Upper lobe of left lung (tissue), 6 donors: ENCODE measurements at regions not wholly inside any gene's neighbourhood (a gene's known extent, or its start where the extent isn't known, plus 50 kb on each side); places are given as distances from the start of the nearest gene placed in this dataset.
"Not testable (repeated sequence)": the region's sequence is repeated elsewhere in the genome, so short reads cannot be mapped to it uniquely, and the experiment has no call there.

Source experiments
- ATAC-seq, 2 donors: fragments of 200-7000 bp; cut with Tn5 transposase; one replicate each; pipeline ENCODE4 v1.9.1; 2022; ENCODE audit warnings: mild to moderate bottlenecking in 2 of 2, moderate library complexity in 2 of 2; ENCODE audit not compliant: low FRiP score in 2 of 2
- DNase-seq, 2 donors: peaks; one replicate each; pipeline ENCODE4 v3.0.0-alpha.2; 2019 to 2020
- H3K27ac ChIP-seq, 4 donors: fragments of 200-600 bp; sonication (generic); one replicate each; pipeline ENCODE4 v1.5.1; 2016 to 2019
- H3K27me3 ChIP-seq, 4 donors: fragments of 200-600 bp; sonication (generic); one replicate each; pipeline ENCODE4 v1.5.1; 2017 to 2019
- H3K36me3 ChIP-seq, 4 donors: fragments of 200-600 bp; sonication (generic); one replicate each; pipeline ENCODE4 v1.5.1; 2016 to 2019
- H3K4me1 ChIP-seq, 4 donors: fragments of 200-600 bp; sonication (generic); one replicate each; pipeline ENCODE4 v1.5.1; 2018 to 2019
- H3K4me3 ChIP-seq, 4 donors: fragments of 200-600 bp; sonication (generic); one replicate each; pipeline ENCODE4 v1.5.1; 2017 to 2019; ENCODE audit warnings: mild to moderate bottlenecking in 2 of 4, moderate library complexity in 1 of 4
- H3K9me3 ChIP-seq, 4 donors: fragments of 200-600 bp; sonication (generic); one replicate each; pipeline ENCODE4 v1.5.1; 2018 to 2019
- WGBS, 2 donors: methylation state at CpG; one replicate each; pipeline ENCODE4 v1.1.5; 2017 to 2018; 5-methylcytosine and 5-hydroxymethylcytosine counted together
- donor health status: DM: no; HTN: no; CAD: no; lungs with moderate emphysema.
- donor health status: DM: no; HTN: yes; CAD: no; lungs with severe emphysema.

DNA sequence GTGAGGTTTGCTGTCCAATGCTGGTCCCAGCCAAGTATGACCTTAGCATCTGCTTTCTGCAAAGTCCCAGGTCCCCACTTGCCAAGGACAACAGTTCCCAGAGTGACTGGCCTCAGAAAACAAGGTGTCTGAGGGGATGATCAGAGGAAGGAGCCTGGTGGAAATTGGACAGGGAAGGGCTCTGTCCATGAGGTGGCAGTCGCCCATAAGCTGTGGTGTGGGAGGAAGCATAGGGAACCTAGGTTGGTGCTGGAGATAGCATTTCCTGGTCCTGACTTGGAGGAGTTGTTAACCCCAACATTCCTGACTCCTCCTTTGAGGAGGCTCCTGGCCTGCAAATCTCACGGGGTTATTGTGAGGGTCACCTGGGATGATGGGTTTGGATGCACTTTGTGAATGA, 77.8 kb downstream of the LIMS4 start:
- peak in 1 of 2 donors; percentile 58 for ATAC-seq
- H3K27ac ChIP-seq, H3K9me3 ChIP-seq, H3K4me3 ChIP-seq, H3K36me3 ChIP-seq, DNase-seq, H3K27me3 ChIP-seq, H3K4me1 ChIP-seq: not testable (repeated sequence)
- WGBS, 2 donors: no CpG with 5 or more reads among the region's 2 CpGs

DNA sequence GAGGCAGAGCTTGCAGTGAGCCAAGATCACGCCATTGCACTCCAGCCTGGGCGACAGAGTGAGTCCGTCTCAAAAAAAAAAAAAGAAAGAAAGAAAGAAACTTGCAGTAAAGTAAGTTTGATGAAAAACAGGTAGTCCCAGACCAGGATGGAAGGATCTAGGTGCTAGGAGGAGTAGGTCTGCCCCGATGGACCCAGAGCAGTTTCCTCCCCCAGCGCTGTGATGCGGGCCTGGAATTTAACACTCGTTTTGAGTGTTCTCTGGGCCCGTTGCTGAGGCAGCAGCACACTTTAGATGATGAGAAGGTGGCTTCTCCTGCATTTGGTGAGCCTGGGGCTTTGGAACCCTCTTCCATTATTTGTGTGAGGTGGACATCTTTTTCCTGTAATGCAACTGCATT, 80.2 kb downstream of the LIMS4 start:
- H3K36me3 ChIP-seq, H3K4me3 ChIP-seq, H3K4me1 ChIP-seq, H3K9me3 ChIP-seq, H3K27me3 ChIP-seq, ATAC-seq, DNase-seq, H3K27ac ChIP-seq: not testable (repeated sequence)
- WGBS, 2 donors: 84 to 89% methylated on average over 4 to 8 of the region's 8 CpGs

DNA sequence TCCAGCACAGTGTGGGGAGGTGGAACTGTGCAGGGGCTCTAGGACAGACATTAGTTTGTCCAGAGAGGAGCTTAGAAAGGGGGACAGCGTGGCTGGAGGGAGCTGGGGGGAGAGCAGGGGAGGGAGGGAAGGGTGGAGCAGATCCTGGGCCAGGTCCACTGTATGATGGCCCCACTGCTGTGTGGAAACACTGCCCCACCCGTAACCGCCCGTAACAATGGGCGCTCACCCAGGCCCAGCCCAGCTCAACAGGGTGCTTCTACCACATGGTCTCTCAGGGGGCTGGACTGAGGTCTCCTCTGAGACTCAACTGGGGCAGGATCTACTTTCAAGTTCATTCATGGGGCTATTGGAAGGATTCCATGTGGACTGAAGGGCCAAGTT, 81.6 kb downstream of the LIMS4 start:
- H3K27me3 ChIP-seq, H3K36me3 ChIP-seq, H3K4me3 ChIP-seq, H3K27ac ChIP-seq, H3K9me3 ChIP-seq, H3K4me1 ChIP-seq: not testable (repeated sequence)
- peak in 1 of 2 donors; percentile 11 for ATAC-seq
- no CpG with 5 or more reads among the region's 5 CpGs for WGBS, 2 donors
- peak in 1 of 2 donors; percentile 13 for DNase-seq

DNA sequence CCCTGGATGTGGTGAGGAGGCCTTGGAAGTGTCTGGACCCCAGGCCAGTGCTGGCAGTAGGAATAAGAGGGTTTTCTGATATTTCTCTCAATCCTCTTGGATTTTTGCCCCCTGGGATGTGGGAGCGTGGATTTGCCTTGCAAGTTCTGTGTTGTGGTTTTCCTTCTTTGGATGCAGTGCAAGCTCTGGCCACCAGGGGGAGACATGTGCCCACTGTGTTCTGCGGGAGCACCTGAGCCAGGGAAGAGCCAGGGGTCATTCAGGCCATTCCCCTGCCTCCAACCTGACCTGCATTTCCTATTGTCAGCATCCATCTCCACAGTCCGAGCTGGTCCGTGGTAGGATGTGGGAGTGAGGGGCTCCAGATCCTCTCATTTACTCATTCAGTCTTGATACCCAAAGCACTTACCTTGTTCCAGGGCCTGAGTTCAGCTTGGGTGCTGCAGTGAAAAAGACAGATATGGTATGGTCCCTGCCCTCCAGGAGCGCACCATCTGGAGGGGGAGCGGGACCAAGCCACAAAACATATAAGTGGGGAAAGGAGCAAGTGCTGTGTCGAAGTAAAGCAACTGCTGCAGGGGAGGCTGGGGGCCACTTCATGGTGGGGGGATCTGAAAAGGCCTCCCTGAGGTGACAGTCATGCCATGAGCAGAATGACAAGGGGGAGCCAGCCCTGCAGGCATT, 82.1 kb downstream of the LIMS4 start:
- H3K36me3 ChIP-seq, H3K4me3 ChIP-seq, H3K9me3 ChIP-seq, DNase-seq, H3K27me3 ChIP-seq, H3K27ac ChIP-seq, H3K4me1 ChIP-seq: not testable (repeated sequence)
- 76 to 92% methylated on average over 3 to 4 of the region's 7 CpGs for WGBS, 2 donors
- ATAC-seq: peak; percentile 47 to 72

DNA sequence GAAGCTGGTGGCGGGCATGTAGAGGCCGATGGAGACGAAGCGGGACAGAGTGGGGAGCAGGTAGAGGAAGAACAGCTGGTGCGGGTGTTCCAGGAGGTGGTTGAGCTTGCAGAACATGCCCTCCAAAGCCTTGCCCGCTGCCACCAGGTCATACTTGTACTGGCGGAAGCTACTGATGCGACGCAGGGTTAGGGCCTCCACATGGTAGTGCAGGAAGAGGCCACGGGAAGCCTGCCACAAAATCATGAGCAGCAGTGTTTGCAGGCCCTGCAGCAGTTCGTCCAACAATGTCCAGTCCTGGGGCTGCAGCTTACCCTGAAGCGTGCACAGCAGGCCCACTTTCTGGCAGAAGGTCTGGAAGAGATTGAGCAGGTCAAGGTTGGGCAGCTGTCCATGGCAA, 85.6 kb downstream of the LIMS4 start:
- not testable (repeated sequence) for H3K36me3 ChIP-seq, H3K9me3 ChIP-seq, H3K4me1 ChIP-seq, ATAC-seq, H3K27me3 ChIP-seq, H3K4me3 ChIP-seq, H3K27ac ChIP-seq
- DNase-seq: peak in 1 of 2 donors; percentile 15
- WGBS, 2 donors: 100% methylated on average over 3 of the region's 12 CpGs; no CpG with 5 or more reads in 1 of the 2 donors

DNA sequence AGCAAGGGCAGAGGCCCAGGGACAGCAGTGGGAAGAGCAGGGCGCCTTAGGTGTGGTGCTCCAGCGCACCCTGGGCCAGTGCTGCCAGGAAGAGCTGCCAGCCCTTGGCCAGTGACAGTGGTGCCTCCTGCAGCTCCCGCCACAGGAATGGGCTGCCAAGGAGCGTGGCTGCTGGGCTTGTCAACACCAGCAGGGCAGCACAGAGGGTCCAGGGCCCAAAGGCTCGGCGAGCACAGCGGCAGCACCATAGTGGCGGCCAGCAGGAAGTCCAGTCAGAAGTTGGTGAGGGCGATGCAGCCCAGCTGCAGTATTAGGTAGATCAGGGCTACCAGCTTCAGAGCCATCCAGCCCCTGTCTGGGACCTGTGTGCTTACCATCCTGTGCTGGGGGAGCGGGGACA, 86.1 kb downstream of the LIMS4 start:
- ATAC-seq, H3K9me3 ChIP-seq, H3K27me3 ChIP-seq, H3K4me3 ChIP-seq, H3K27ac ChIP-seq, H3K4me1 ChIP-seq, H3K36me3 ChIP-seq: not testable (repeated sequence)
- DNase-seq: peak in 1 of 2 donors; percentile 71
- 97% methylated on average over 6 of the region's 10 CpGs; no CpG with 5 or more reads in 1 of the 2 donors for WGBS, 2 donors

DNA sequence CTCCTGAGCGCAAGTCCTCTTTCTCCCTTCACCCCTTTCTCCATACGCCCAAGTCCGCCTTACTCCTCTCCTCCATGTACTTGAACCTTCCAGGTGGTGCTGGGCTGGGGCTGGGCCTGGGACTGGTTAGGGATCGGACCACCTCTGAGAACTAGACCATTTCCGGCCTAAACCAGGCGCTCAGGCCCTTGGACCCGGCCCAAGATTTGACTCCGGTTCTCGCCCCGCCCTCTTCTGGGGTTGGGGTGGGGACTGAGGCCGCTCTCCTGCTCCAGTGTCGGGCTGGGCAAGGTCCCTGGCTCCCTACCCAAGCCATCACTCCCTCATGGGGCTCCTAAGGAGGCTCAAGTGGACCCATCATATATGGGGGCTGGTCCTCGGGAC, 87.9 kb downstream of the LIMS4 start:
- not testable (repeated sequence) for H3K4me1 ChIP-seq, H3K27me3 ChIP-seq, DNase-seq, H3K4me3 ChIP-seq, H3K9me3 ChIP-seq, H3K36me3 ChIP-seq, H3K27ac ChIP-seq
- 60% methylated on average over 1 of the region's 13 CpGs; no CpG with 5 or more reads in 1 of the 2 donors for WGBS, 2 donors
- peak; percentile 74 to 80 for ATAC-seq

DNA sequence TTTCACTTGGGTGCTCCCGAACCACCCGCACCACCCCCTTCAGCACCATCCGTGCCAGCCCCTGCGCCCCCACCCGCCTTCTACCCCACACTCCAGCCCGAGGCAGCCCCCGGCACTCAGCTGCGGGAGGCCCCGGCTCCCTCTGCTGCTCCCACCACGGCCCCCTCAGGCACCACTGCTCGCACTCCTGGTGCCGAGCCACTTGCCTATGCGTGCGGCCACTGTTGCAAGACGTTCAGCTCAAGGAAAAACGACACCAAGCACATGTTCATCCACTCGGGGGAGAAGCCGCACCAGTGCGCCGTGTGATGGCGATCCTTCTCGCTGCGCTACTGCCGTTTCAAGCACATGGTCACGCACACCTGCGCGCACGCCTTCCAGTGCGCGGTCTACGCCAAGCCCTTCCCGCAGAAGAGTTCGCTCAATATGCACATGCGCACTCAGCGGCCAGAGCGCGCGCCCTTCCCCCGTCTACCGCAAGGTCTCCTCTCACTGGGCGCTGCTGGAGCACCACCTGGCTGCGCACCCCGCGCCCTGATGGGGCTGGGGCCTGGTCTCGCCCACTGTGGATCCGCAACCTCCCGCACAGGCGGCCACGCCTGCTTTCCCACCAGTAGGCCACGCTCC, 88.4 kb downstream of the LIMS4 start:
- not testable (repeated sequence) for H3K4me1 ChIP-seq, H3K9me3 ChIP-seq, H3K36me3 ChIP-seq, H3K27me3 ChIP-seq, H3K4me3 ChIP-seq, H3K27ac ChIP-seq, DNase-seq
- WGBS, 2 donors: no CpG with 5 or more reads among the region's 50 CpGs
- peak; percentile 80 to 91 for ATAC-seq

DNA sequence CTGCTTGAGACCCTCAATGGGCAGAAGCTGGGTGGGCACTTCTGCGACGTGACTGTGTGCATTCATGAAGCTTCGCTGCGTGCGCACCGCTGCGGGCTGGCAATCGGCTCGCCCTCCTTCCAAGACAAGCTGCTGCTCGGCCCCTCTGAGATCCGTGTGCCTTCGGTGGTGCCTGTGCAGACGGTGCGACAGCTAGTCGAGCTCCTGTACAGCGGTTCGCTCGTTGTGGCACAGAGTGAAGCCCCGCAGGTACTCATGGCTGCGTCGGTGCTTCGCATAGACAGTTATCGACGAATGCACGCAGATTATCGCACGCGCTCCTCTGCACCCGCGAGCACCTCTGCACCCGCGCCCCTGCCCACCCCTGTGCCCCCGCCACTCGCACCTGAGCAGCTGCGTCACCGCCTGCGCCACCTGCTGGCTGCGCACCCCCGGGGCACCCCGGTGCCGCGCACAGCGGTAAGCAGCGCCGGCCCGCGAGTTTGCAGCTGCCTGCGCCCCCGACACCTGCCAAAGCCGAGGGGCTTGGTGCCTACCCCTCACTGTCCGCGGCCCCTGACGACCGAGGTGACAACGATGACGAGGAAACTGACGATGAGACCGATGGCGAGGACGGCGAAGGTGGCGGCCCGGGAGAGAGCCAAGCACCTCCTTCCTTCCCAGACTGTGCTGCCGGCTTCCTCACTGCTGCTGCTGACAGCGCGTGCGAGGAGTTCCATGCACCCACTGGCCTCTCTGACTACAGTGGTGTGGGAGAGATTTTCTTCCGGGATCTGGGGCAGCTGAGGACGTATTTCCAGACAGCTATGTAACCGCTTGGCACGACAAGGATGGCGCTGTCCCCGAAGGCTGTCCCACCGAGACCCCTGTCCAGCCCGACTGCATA, 89.2 kb downstream of the LIMS4 start:
- H3K36me3 ChIP-seq, H3K4me1 ChIP-seq, H3K9me3 ChIP-seq, H3K27me3 ChIP-seq, H3K4me3 ChIP-seq, DNase-seq, H3K27ac ChIP-seq: not testable (repeated sequence)
- WGBS, 2 donors: no CpG with 5 or more reads among the region's 75 CpGs
- peak; percentile 84 to 87 for ATAC-seq

DNA sequence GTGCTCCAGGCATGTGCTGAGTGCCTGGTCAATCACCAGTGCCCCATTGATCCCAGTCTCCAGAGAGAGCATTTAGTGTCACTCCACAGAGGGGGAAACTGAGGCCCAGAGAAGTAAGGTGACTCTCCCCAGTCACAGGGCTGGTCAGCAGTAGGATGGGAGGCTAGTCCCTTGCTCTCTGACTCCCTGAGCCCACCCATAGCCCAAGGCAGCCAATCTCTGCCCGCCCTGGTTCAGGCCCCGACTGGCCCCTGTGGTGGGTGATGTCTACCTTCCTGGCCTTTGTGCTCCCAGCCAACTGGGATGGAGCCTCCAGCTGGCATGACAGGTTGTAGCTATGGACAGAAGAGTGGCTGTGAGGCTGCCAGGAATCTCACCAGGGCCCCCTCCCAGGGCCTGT, 99.1 kb downstream of the LIMS4 start:
- H3K9me3 ChIP-seq, H3K27me3 ChIP-seq, H3K27ac ChIP-seq, H3K36me3 ChIP-seq, ATAC-seq, H3K4me3 ChIP-seq, H3K4me1 ChIP-seq: not testable (repeated sequence)
- 96% methylated on average over 2 of the region's 2 CpGs; no CpG with 5 or more reads in 1 of the 2 donors for WGBS, 2 donors
- peak; percentile 12 to 43 for DNase-seq

DNA sequence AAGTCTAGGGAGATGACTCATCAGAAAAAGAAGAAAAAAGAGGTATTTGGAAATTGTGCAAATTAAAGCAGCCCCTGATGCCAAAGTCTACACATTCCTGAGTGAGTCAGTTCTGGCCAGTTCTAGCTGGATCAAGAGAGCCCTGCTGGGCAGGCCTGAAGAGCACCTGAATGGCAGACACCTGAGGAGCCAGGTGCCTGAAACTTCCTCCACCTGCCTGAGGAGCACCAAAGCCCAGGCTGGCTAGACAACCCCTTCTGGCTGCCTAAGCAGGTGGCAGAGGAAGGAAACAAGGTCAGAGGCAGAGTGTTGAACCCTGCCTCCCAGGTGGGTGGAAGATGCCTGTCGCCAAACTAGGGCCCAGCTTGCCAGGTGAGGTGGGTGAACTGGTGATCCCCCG, 101.0 kb downstream of the LIMS4 start:
- ATAC-seq, H3K36me3 ChIP-seq, H3K9me3 ChIP-seq, H3K27ac ChIP-seq, H3K27me3 ChIP-seq, H3K4me3 ChIP-seq, H3K4me1 ChIP-seq: not testable (repeated sequence)
- 72 to 83% methylated on average over 2 of the region's 2 CpGs for WGBS, 2 donors
- peak in 1 of 2 donors; percentile 18 for DNase-seq

DNA sequence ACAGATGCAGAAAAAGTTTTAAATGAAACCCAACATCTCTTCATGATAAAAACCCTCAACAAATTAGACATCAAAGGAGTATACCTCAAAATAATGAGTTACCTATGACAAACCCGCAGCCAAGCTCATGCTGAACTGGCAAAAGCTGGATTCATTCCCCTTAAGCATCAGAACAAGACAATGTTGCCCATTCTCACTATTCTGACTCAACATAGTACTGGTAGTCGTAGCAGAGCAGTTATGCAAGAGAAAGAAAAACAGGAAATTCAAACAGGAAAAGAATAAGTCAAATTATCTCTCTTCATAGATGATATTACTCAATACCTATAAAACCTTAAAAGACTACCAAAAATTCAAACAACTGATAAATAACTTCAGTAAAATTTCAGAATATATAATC, 115.0 kb downstream of the LIMS4 start:
- H3K9me3 ChIP-seq, ATAC-seq, H3K36me3 ChIP-seq, H3K27ac ChIP-seq, H3K4me3 ChIP-seq, H3K4me1 ChIP-seq, DNase-seq, H3K27me3 ChIP-seq: not testable (repeated sequence)
- WGBS, 2 donors: no CpG with 5 or more reads among the region's 2 CpGs
